NB4 (cell line): ENCODE measurements at regions not wholly inside any gene's neighbourhood (a gene's known extent, or its start where the extent isn't known, plus 50 kb on each side); places are given as distances from the start of the nearest gene placed in this dataset.

Experiments
- MYC ChIP-seq: IDR thresholded peaks from 2 replicates; pipeline ENCODE4 v1.6.1; 2011; ENCODE audit warnings: low read depth, low read length
- POLR2A ChIP-seq: IDR thresholded peaks from 2 replicates; pipeline ENCODE4 v1.6.1; 2011; ENCODE audit warnings: mild to moderate bottlenecking; ENCODE audit not compliant: insufficient read length; ENCODE audit errors: extremely low read depth
- TF ChIP-seq, protein P1 (sequence below): IDR thresholded peaks from one replicate; pipeline ENCODE4 v1.5.1; 2012; ENCODE audit warnings: low read depth, low read length
- TF ChIP-seq, protein P2 (sequence below): IDR thresholded peaks from 2 replicates; pipeline ENCODE4 v1.6.1; 2011; ENCODE audit warnings: low read depth, low read length

DNA sequence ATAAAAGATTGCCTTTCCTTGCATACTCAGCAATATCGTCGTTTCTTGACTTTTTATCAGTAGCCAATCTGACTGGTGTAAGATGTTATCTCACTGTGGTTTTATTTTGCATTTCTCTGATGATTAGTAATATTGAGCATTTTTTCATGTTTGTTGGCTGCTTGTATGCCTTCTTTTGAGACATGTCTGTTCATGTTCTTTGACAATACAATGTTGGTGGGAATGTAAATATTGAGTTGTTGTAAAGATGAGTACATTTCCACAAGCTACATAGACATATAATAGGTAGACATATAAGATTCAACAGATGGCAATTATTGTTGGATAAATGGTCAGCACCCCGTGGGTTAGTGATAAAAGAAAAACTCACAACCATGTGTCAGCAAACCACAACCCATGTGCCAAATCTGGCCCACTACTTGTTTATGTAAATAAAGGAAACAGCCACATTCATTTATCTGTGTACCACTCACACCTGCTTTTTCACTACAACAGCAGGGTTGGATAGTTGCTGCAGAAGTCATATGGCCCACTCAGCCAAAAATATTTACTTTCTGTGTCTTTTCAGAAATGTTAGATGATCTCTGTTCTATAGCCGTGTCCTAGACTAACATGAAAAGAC lies 153.1 kb upstream of the VCX start:
- TF ChIP-seq, protein P1, sequence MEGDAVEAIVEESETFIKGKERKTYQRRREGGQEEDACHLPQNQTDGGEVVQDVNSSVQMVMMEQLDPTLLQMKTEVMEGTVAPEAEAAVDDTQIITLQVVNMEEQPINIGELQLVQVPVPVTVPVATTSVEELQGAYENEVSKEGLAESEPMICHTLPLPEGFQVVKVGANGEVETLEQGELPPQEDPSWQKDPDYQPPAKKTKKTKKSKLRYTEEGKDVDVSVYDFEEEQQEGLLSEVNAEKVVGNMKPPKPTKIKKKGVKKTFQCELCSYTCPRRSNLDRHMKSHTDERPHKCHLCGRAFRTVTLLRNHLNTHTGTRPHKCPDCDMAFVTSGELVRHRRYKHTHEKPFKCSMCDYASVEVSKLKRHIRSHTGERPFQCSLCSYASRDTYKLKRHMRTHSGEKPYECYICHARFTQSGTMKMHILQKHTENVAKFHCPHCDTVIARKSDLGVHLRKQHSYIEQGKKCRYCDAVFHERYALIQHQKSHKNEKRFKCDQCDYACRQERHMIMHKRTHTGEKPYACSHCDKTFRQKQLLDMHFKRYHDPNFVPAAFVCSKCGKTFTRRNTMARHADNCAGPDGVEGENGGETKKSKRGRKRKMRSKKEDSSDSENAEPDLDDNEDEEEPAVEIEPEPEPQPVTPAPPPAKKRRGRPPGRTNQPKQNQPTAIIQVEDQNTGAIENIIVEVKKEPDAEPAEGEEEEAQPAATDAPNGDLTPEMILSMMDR = no peak
- TF ChIP-seq MYC = no peak
- TF ChIP-seq, protein P2, sequence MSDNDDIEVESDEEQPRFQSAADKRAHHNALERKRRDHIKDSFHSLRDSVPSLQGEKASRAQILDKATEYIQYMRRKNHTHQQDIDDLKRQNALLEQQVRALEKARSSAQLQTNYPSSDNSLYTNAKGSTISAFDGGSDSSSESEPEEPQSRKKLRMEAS = no peak
- TF ChIP-seq POLR2A = no peak
